Transverse colon (tissue), 4 donors: ENCODE measurements at regions not wholly inside any gene's neighbourhood (a gene's known extent, or its start where the extent isn't known, plus 50 kb on each side); places are given as distances from the start of the nearest gene placed in this dataset.

Experiments used
- DNase-seq: peaks from one replicate; pipeline ENCODE4 v3.0.0-alpha.2; 2019
- H3K27ac ChIP-seq, 4 donors: fragments of 200-600 bp; sonication (generic); 2 replicates each; pipeline ENCODE4 v1.5.1; 2016 to 2018; ENCODE audit warnings: inconsistent platforms in 4 of 4
- H3K27me3 ChIP-seq: fragments of 200-600 bp; sonication (generic); 2 replicates; pipeline ENCODE4 v1.5.1; 2017; ENCODE audit warnings: inconsistent platforms
- H3K36me3 ChIP-seq, 4 donors: fragments of 200-600 bp; sonication (generic); 2 replicates each; pipeline ENCODE4 v1.5.1; 2017 to 2019; ENCODE audit warnings: inconsistent platforms in 4 of 4
- H3K4me1 ChIP-seq, 4 donors: fragments of 200-600 bp; sonication (generic); 2 replicates each; pipeline ENCODE4 v1.5.1; 2017 to 2020; ENCODE audit warnings: inconsistent platforms in 4 of 4
- H3K4me3 ChIP-seq, 4 donors: fragments of 200-600 bp; sonication (generic); 1 replicate in 1 of 4; 2 replicates in 3 of 4; pipeline versions ENCODE4 v1.5.1 to v1.6.1; 2017 to 2019; ENCODE audit warnings: inconsistent platforms in 4 of 4
- H3K9me3 ChIP-seq, 2 donors: fragments of 200-600 bp; sonication (generic); 2 replicates each; pipeline ENCODE4 v1.5.1; 2017 to 2019; ENCODE audit warnings: inconsistent platforms in 2 of 2
- CTCF ChIP-seq, 5 experiments: fragments of 200-600 bp in 3 of 5; fragments of 450-650 bp in 2 of 5; sonication (generic) in 3 of 5; IDR thresholded peaks; 1 replicate in 2 of 5; 2 replicates in 3 of 5; pipeline ENCODE4 v1.5.1; 2016 to 2017; ENCODE audit warnings: antibody characterized with exemption in 5 of 5, inconsistent platforms in 3 of 5, mild to moderate bottlenecking in 2 of 5, moderate library complexity in 1 of 5
- EP300 ChIP-seq: sonication (generic); formaldehyde crosslinking; IDR thresholded peaks from one replicate; pipeline ENCODE4 v1.6.1; 2017; ENCODE audit warnings: antibody characterized with exemption, low read depth
- POLR2A ChIP-seq: fragments of 450-650 bp; IDR thresholded peaks from one replicate; pipeline ENCODE4 v1.6.1; 2016; ENCODE audit warnings: antibody characterized with exemption, mild to moderate bottlenecking, moderate library complexity
- POLR2AphosphoS5 ChIP-seq, 3 donors: sonication (generic); formaldehyde crosslinking; IDR thresholded peaks; one replicate each; pipeline ENCODE4 v1.6.1; 2016; ENCODE audit warnings: antibody characterized with exemption in 3 of 3
- WGBS, 2 donors: methylation state at CpG; one replicate each; pipeline ENCODE4 v1.1.5; 2018; ENCODE audit warnings: low coverage in 1 of 2; 5-methylcytosine and 5-hydroxymethylcytosine counted together
- in situ Hi-C, 4 donors: fragments of 200-750 bp; cut with MboI; loops; one replicate each; pipeline versions ENCODE4 v1.15.0 to v1.15.1; 2017; ENCODE audit warnings: low sequenced_read_pairs in 3 of 4, low pct_ligation_motif_present in 1 of 4, low pct_unique_long_range_greater_than_20kb in 1 of 4
- intact Hi-C: fragments of 100-400 bp; cut with DNase I; formaldehyde crosslinking; loops from one replicate; pipeline ENCODE4 v1.15.1; 2023; ENCODE audit warnings: low total_unique reads

DNA sequence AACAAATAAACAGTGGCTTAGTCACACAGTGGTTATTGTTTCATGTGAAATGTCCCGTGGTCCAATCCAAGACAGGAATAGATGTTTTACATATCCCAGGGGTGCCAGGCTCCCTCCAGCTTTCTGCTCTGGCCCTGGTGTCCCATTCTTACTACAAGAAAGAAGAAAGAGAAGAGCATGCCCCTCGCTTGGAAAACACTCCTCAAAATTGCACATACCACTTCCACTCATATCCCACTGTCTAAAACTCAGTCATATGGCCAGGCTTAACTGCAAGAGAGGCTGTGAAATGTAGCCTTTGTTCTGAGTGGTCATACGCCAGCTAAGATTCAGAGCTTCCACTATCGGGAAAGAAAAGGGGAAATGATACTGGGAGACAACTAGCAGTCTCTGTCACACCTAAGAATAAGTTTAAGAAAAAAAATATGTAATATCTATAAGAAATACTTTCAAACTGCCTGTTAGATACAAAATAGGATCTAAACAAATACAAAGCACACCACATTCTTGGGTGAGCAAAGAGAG, 306.8 kb upstream of the FAM241A start:
- H3K4me3 ChIP-seq = no peak overlapping the region
- DNase-seq = no peak
- intact Hi-C loops = no loop called here
- WGBS, 2 donors = 68 to 79% methylated on average over 3 to 4 of the region's 4 CpGs
- H3K4me1 ChIP-seq = no peaks in the 10 kb centered on the region
- TF ChIP-seq CTCF (IDR thresholded peaks at IDR 0.05) = no peak
- H3K27me3 ChIP-seq = no peaks in the 10 kb centered on the region
- no peaks in the 10 kb centered on the region for H3K36me3 ChIP-seq
- no peak overlapping the region for H3K27ac ChIP-seq
- H3K9me3 ChIP-seq = no peaks in the 10 kb centered on the region
- in situ Hi-C loops = no loop called here

DNA sequence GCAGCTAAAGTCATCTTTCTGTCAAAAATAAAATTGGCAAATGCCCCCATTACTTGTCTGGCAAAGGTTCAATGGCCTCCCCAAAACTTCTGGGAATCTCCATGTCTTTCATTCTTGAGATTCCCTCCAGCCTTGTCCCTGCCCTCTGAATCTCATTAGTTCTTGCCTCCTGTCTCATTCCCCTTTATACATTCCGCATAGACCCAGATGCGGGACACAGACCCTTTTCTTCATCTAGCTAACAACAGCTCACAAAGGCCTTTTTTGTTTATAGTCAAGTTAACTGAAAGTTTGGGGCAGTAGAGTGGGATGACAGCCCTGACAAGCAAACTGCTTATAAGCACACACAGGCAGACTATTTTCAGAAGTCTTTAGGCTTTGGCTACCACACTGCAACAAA, 306.1 kb upstream of the FAM241A start:
- intact Hi-C loops = no loop called here
- Histone ChIP-seq H3K36me3 (no peaks in the 10 kb centered on the region), H3K27ac (no peak overlapping the region), H3K9me3 (no peaks in the 10 kb centered on the region), H3K4me1 (no peaks in the 10 kb centered on the region), H3K27me3 (no peaks in the 10 kb centered on the region), H3K4me3 (no peak overlapping the region)
- TF ChIP-seq POLR2AphosphoS5 (IDR thresholded peaks at IDR 0.05) (no peak), CTCF (IDR thresholded peaks at IDR 0.05) (no peak), EP300 (no peak), POLR2A (no peak)
- no peak for DNase-seq
- in situ Hi-C loops = no loop called here
- 71 to 86% methylated on average over 2 of the region's 2 CpGs for WGBS, 2 donors

DNA sequence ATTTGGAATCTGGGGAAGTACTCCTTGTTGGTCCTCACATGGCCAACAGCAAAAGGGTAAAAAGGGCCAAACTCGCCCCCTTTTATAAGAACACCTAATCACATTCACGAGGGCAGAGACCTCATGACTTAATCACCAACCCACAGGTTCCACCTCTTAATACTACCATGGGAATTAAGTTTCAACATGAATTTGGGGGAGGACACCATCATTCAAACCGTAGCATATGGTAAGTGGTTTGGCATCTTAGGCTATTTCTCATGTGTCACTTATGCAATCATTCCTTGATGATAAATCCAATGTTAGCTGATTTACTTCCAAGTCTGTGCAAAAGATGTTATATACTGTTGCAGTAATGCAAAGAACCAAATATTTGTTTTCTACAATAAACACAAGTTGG, 302.9 kb upstream of the FAM241A start:
- Histone ChIP-seq H3K27me3 (no peaks in the 10 kb centered on the region), H3K27ac (no peak overlapping the region), H3K4me3 (no peak overlapping the region), H3K4me1 (no peaks in the 10 kb centered on the region), H3K36me3 (no peaks in the 10 kb centered on the region), H3K9me3 (no peaks in the 10 kb centered on the region)
- DNase-seq = no peak
- WGBS, 2 donors = 81% methylated on average over 3 of the region's 3 CpGs; no CpG with 5 or more reads in 1 of the 2 donors
- in situ Hi-C loops = no loop called here
- TF ChIP-seq POLR2A (no peak), EP300 (no peak), CTCF (IDR thresholded peaks at IDR 0.05) (no peak), POLR2AphosphoS5 (IDR thresholded peaks at IDR 0.05) (no peak)
- intact Hi-C loops = no loop called here

DNA sequence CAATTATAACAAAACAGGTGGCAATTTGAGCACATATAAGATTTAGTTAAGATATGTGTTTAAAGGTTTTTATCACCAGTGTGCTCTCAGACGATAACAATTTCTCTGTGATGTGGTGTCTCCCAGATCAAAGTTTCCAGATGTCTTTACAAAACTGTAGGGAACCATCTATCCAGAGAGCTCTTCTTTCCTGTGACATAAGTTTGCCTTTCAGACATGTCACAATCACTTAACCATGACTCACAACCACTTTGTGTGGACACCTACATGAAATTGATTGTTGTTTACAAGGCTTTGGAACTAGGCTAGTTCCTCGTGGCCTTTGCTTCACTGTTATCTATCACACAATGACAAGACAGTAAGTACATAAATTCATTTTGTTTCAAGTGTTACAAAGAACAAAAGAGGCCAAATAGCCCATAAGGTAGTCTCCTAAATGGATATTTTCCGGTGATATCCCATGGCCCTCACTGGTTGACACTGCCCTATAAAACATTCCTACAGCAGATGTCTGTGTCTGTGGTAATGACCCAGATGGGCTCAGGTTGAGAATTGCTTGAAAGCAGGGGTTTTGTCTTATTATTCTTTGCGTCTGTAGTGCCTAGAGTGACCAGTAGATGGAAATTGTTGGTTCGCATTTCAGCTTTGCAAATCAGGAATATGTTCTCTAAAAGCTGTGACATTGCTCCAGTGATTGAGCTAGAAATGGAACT, 297.8 kb upstream of the FAM241A start:
- Histone ChIP-seq H3K27ac (no peak overlapping the region), H3K36me3 (no peaks in the 10 kb centered on the region), H3K4me3 (no peak overlapping the region), H3K4me1 (no peaks in the 10 kb centered on the region), H3K9me3 (no peaks in the 10 kb centered on the region), H3K27me3 (no peaks in the 10 kb centered on the region)
- in situ Hi-C loops = no loop called here
- no peak for TF ChIP-seq EP300
- no peak for TF ChIP-seq CTCF (IDR thresholded peaks at IDR 0.05)
- TF ChIP-seq POLR2AphosphoS5 (IDR thresholded peaks at IDR 0.05) = no peak
- TF ChIP-seq POLR2A = no peak
- no peak for DNase-seq
- 64 to 79% methylated on average over 2 to 5 of the region's 5 CpGs for WGBS, 2 donors
- intact Hi-C loops = loop anchor here (2.0 kb wide), 1 partner anchor 211 kb away; no protein-coding TSS in a partner anchor
